GOT3 (cell line): ENCODE measurements at regions not wholly inside any gene's neighbourhood (a gene's known extent, or its start where the extent isn't known, plus 50 kb on each side); places are given as distances from the start of the nearest gene placed in this dataset.
A peak's percentile ranks its signal among the peaks of the same experiment; 100 is the strongest.

Experiments
- DNase-seq: peaks from one replicate; lab custom pipeline; 2025; ENCODE audit warnings: mixed read lengths; lab: John Stamatoyannopoulos, UW

DNA sequence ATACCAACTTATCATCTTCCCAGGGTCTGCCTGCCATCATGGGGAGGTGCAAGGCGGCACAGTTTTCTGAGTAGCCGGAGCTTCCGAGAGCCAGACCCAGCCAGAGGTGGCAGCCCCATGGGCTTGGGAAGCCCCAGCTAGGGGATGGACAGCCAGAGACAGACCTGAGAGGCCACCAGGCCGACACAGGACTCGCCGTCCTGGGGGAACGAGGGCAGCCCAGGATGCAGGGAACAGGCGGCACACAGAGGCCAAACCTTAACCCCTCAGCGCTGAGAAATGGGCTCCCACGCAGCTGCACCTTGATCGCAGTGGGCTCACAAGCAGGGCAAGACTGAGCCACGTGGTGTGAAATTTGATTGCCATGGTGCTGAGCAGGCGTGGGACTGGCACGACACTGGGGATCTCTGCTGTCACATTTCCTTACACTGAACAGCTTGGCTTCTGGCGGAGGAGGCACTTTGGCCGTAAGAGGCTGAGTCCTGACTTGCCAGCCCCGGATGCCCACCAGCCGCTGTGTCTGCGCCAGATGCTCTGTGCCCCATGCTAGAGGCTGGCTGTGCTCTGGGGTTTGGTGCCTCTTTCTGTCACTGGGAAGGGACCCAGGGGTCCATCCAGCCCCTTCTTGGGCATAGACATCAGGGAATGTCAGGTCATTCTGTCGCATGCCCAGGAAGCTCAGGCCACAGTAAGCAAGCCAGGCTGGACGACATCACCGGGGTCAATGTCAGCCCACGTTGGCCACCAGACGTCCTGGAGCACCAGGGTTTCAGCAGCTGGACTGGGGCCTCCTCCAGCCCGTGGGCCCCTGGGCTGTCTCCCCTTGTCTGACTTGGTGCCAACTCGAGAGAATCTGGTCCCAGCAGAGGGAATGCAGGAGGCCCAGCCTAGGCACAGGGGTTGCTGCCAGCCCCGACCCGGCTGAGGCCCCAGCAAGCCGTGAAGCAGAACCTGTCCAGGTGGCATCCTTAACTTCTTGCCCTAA is 312.1 kb upstream of the MYT1L start:
- DNase-seq: no peak

DNA sequence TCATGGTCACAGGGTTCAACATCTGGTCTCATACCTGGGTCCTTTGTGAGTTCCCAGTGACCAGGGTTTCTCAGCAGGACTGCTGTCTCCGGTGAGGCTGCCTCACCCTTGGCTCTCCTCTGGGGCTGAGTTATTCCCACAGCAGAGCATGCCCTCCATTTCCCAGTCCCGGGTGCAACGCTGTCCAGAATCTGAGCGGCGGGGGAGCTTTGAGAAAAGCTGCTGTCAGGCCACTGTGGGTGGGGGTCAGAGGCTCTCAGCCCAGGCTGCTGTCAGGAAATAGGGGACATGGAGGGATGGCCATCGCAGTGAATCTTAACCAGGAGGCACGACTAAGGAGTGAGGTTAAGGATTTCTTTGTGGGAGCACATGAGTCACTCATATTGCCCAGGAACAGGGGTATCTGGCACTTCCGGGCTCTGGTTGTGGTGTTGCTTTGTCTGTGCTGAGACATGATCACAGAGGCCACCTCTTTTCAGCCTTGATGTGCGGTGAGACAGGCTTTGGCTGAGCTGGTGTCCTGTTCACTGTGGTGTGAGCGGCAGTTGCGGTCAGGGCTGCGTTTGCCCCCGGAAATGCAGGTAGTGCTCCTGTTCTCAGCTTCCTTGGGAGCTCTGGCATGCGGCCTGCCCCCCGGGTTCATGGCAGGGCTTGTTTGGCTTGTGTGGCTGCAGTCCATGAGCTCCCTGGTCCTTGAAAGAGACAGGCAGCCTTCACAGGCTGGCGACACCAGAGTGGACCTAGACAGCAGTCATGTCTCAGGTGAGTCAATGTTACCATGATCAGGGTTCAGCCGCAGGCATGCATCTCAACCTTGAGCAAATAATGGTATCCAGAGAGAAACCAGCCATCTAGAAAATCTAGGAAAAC is 310.7 kb upstream of the MYT1L start:
- no peak for DNase-seq

DNA sequence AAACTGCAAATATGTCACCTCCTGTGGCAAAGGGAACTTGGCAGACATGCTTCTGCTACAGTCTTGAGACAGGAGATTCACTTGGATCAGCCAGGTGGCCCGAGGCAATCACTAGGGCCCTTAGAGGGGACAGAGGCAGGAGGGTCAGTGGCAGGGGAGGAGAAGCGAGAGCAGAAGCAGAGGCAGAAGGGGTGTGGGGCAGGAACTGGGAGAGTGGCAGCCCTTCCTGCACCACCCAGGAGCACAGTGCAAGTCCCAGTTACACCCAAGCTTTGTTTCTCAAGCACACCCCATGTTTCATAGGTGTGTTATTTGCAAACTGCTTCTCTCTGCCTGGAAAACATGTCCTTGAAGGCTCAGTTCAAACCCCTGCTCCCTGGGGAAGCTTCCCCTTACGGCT is 309.7 kb upstream of the MYT1L start:
- no peak for DNase-seq

DNA sequence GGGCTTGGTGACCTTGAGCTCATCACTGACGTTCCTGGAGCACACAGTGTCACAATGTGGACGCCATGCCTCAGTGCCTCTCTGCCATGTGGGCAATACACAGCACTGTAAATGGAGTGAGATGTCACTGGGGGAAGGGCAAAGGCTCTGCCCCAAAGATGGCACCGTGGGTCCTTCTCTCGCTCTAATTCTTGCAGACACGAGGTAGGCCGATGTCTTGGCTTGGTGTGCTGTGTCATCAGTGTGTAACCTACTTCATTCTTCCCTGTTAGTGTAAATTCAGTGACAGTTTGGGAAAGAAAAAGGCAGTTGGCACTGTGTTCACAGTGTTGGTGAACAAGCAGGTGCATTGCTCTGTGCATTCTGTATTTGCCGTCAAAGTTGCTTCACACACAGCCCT is 309.3 kb upstream of the MYT1L start:
- no peak for DNase-seq

DNA sequence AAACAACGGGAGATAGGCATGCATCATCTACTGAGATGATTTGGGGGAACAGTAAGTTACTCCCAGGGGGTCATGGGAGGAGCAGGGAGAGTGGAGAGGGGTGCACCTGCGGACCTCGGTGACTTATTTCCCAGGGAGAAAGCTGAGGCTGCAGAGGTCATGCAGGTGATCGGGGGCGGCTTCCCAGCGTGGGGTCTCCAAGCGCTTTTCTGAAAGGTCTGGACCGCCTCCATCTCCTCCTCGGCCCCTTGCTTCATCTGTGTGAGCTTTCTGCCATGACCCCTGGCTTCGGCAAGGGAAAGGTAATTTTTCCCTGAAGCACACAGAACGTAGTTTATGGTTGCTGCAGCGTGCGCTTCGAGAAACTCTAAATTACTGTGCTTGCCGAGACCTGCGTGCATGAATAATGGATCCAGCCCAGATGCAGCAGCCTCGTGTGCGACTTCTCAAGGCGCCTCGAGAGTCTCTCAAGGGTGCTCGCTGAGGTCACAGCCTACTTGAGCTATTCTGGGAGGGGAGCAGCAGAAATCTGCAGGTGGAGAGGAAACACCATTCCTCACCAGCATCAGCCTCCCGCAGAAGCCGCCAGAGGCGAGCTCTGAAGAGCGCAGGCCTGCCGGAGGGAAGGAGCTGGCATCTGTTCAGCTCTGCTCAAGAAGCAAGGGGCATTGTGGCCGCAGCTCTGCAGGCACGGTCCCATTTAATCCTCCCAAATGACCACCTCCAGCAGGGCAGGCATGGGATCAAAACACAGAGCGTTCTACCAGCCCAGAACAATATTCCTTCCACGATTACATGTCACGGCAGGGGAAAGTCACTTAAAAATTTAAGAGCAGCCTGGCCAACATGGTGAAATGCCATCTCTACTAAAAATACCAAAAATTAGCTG is 308.4 kb upstream of the MYT1L start:
- no peak for DNase-seq

DNA sequence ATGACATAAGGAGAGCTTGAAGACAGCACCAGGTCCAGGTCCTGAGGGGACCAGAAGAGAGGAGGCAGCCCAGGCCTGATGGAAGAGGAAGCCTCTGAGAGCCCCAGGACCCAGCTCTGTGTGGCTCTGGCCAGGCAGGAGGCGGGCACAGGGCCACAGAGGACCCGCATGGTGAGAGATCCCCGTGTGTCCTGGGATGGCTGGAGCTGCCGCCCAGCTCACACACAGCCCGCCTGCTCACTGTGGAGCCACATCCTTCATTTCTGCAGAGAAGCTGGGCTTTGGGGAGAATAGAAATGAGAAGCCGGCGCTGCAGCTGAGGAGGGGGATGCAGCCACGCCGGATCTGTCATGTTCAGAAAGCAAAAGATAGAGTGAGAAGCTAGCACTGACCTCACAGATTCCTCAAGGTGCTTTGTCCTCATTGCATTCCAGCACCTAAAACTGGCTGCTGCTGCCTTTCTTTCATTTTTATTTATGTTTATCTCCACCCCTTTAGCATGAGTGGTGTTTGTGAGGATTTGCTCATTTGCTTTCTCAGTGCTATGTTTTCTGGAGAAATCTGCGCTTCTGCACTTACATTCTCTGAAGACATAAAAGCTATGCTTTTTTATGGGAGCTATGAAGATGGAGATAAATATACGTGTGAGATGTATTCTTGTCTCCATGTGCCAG is 307.6 kb upstream of the MYT1L start:
- DNase-seq: no peak

DNA sequence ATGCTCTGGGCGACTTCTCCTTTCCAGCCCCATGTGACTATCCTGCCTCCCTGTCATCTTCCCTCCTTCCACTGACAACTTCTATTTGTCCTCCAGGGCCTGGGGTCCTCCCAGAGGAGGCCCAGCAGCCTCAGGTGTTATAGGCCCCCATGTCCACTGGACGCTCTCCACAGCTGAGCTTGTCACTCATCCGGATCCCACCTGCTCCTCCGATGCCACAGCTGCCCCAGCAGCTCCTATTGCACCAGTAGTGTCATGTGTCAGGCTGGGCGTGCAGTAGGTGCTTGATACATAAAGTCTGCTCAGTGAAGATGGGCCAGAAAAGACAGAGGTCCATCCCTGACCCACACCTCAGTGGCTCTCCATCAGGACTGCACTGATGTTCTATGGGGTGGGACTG is 305.7 kb upstream of the MYT1L start:
- no peak for DNase-seq

DNA sequence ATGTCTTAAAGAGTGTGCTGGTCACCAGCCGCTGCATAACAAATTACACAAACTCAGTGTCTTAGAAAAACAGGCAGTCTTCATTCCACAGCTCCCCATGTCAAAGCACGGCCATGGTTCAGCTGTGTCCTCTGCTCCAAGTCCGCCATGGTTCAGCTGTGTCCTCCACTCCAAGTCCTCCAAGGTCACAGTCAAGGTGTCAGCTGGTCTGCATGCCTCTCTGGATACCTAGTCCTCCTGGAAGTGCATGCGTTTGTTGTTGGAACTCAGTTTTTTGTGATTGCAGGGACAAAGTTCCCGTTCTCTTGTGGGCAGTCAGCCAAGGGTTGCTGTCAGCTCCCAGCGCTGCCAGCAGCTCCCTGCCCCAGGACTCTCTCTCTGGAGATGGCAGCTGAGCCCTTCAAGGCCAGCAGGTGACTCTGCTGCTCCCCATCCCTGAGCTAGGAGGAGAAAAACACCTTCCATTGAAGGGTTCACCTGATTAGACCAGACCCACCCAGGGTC is 304.0 kb upstream of the MYT1L start:
- DNase-seq: no peak

DNA sequence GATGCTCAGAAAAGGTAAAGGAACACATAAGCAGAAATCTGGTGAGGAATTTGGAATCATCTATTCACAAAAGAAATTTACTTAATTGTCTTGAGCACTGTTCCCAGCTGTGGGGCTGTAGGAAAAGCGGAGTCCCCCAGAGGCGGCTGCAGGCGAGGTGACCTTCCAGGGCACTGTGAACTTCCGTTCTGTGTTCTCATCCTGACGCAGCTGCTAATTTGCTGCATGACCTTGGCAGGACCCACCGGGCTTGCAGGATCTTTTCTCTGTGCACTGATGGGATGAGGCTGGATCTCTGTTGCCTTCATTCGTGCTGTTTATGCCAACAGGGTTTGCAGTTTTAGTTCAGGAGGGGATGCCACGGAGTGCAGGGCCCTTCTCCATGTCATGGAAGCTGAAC is 301.9 kb upstream of the MYT1L start:
- no peak for DNase-seq

DNA sequence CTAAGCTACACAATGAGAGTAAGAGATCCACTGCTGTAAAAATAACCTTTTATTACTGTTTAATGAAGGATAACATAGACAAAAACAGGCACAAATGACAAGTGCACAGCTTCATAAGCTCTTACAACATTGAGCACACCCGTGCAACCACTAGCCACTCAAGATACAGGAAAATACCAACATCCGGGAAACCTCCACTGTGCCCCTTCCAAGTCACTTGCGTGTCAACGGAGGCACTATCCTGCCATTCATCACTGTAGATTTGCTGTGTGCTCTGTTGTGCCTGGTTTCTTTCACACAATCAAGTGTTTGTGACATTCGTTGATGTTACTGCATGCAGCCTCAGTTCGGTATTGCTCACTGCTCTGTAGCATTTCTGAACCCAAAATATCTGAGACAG is 292.9 kb upstream of the MYT1L start:
- no peak for DNase-seq

DNA sequence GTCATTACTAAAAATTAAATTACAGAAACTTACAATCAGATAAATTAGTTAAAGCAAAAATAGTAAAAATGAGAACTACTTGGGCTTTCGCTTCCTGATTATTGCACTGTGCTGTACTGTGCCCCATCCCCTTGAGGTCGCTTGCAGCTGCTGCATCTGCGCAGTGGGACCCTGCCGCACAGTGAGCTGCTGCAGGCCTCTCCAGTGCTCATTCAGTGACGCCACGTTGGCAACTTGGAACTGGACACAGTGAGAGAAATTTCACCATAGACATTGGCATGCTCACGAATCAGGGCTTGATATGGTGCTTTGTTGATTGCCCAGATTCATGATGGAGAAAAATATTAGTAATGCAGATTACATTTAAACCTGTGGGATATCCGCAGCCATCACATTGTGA is 290.8 kb upstream of the MYT1L start:
- DNase-seq: no peak

DNA sequence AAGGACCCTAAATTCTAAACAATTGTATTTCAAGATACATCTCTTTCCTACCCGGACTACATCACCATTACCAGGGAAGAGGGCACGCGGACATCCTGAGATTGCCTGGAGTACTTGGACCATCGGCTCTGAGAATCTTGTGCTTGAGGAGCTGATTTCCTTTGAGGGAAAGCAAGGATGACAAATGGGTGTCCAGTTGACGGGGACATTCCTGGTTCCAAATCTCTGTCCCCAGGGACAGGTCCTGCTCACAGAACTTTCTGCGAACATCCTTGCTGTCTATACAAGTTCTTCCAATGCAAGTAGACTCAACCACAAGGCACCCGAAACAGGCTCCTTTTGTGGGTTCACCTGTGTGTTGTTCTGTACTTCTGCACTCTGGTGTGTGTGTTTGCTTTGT is 289.5 kb upstream of the MYT1L start:
- no peak for DNase-seq

DNA sequence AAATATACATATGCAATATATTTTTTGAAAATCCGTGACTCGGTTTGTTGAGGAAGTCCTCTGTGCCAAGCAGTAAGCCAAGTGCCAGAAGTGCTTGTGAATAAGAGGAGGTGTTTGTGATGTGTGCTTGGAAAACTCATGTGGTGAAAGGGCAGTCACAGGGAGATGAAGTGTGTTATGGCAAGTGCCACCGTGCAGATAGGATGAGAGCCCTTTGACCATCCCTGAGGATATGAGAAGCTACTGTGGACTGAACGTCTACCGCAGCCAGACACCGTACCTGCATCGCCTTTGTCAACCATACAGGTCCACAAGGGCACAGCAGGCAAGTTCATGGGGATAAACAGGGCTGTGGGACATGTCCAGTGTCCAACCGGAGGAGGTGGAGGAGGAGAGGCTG is 288.9 kb upstream of the MYT1L start:
- no peak for DNase-seq

DNA sequence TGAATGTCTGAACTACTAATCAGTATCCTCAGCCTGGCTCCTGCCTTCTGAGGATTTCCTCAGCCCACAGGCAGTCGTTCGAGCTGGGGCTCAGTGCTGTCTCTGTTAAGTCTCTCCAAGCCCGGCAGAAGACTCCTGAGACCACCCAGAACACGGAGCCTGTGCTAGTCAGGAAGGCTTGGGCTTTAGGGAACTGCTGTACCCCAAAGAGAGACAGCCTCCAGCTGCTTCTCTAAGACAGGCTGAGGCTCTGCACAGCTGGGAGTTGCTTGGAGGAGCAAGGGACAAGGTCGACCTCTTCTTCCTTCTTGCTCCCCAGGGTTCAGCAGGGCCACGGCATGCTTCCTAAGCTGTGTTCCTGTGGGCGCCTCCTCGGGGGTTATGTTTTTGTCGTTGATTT is 283.4 kb upstream of the MYT1L start:
- no peak for DNase-seq

DNA sequence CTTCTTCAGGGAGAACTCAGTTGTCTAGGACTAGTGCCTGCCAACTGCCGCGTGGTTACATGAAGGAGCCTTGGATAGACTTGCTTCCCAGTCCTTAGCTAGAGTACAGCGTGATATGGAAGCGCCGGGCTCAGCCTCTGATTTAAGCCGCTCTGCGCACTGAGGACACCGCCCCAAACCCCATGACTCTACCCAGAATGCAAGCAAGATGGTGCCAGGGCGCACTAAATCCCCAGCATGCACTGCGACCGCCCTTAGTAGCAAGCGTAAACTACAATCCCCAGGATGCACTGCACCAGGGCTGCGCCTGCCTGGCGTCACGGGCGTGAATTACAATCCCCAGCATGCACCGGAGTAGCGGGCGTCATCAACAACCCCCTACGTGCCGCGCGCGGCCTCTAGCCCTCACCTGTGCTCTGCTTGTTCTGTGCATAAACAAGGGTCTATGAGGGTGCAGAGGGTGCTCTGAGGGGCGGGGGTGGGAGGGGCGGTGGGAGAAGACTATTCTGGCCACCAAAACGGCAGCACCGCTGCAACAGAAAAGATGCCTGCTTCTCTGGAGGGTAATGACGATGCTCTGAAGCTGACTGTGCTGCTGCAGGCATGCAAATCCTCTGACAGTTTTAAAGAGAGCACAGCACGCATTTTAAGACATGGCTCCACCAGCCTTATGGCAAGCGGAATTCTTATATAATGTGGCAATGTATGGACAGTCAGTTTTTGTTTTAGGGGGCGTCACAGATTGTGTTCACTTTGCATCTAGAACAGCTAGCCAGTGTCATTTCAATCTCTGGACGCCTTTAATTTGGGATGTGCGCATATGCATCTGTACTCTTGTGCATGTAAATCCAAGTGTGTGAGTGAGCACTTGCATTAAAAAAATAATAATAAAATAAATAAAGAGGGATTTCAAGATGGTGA is 282.5 kb upstream of the MYT1L start:
- peak; percentile 40 for DNase-seq

DNA sequence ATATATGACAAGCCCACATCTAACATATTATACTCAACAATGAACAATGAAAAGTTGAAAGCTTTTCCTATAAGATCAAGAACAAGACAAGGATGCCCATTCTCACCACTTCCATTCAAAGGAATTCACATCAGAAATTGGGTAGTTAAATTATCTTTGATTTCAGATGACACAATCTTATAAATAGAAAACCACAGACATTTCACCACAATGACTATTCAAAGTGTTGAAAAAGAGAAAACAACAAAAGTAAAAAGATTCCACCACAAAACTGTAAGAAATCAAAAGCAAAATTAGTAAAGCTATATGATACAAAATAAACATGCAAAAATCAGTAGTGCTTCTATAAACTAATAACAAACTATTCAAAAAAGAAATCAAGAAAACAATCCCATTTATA is 279.7 kb upstream of the MYT1L start:
- DNase-seq: no peak

DNA sequence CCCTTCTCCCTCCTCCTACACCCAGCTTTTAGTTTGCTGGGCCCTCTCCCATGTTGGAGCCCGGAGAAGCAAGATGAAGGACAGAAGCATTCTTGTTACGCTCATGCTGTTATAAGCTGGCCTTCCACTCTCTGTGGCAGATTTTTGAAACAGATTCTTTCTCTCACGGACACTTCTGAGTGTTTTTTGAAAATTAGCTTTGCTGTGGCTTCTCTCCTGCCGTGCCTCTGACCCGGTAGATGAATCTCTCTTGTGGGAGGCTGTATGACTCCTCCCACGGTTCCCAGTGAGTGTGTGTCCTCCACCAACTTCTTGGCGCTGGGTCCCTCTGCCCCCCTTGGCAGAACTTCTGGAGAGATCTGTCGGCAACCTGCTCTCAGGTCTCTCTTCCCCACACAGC is 269.3 kb upstream of the MYT1L start:
- no peak for DNase-seq

DNA sequence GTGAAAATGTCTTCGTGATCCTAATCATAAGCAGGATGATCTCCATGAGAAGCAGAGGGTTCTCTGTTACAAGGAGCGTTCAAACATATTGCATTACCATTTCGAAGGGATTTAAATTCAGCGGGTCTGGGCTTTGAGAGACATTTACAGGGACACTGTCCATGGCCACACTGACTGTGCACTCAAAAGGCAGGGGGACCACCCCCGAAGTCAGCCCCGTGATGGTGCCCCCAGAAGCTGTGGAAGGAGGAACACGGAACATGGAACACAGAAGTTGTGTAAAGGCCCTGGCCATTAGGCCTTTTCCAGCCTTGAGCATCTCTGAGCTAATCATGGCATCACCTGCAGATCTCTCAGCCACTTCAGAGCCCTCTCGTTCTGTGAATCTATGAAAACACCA is 268.4 kb upstream of the MYT1L start:
- no peak for DNase-seq

DNA sequence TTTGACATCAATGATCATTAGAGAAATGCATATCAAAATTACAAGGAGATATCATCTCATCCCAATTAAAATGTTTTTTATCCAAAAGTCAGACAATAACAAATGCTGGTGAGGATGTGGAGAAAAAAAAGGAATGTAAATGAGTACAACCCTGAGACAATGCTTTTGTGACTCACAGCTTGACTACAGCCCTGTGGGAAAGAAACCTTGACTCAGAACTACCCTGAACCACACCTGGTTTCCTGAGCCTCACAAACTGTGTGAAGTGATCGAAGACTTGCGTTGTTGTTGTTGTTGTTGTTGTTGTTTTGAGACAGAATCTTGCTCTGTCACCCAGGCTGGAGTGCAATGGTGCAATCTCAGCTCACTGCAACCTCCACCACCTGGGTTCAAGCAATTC is 266.6 kb upstream of the MYT1L start:
- DNase-seq: no peak

DNA sequence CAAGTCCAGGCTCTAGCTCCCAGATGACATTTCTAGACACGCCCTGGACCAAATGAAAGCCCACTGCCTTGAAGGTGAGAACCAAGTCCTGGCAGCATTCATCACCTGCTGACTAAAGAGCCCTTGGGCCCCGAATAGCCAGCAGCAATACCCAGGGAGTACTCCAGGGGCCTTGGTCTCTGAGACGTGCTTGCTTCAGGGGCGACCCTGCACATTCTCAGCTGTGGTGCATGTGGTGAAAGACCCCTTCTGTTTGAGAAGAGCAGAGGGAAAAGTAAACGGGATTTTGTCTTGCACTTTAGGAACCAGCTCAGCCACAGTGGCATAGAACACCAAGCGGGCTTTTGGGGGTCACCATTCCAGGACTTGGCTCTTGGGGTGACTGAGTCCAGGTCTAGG is 260.5 kb upstream of the MYT1L start:
- no peak for DNase-seq
